Spleen (tissue), 7 donors: ENCODE measurements at regions not wholly inside any gene's neighbourhood (a gene's known extent, or its start where the extent isn't known, plus 50 kb on each side); places are given as distances from the start of the nearest gene placed in this dataset.

Experiments used
- CTCF ChIP-seq, 11 experiments: fragments of 200-600 bp in 7 of 11; fragments of 450-650 bp in 4 of 11; sonication (generic) in 4 of 11; IDR thresholded peaks in 8 of 11; conservative IDR thresholded peaks in 3 of 11; 1 replicate in 7 of 11; 2 replicates in 4 of 11; pipeline versions ENCODE4 v1.4.0 to v1.8.0; 2016 to 2021; ENCODE audit warnings: antibody characterized with exemption in 11 of 11, inconsistent platforms in 4 of 11, mild to moderate bottlenecking in 1 of 11
- POLR2A ChIP-seq, 3 donors: fragments of 450-650 bp; IDR thresholded peaks; one replicate each; pipeline ENCODE4 v1.5.1; 2017; ENCODE audit warnings: antibody characterized with exemption in 3 of 3, mild to moderate bottlenecking in 1 of 3
- donor health status: DM: no; HTN: no; CAD: no; lungs with moderate emphysema.
- donor health status: DM: no; HTN: no; CAD: no.
- donor health status: DM: no; HTN: no; CAD: no.

- TF ChIP-seq CTCF (IDR thresholded peaks at IDR 0.05 in 8 of 11, conservative IDR thresholded peaks at IDR 0.05 in 3 of 11) (no peak), POLR2A (IDR thresholded peaks at IDR 0.05) (no peak)
Measured at GRCh38 chr1:177448036-177448615, 277.4 kb downstream of the BRINP2 start.
